Smooth muscle cell (in vitro differentiated cells): ENCODE measurements at regions not wholly inside any gene's neighbourhood (a gene's known extent, or its start where the extent isn't known, plus 50 kb on each side); places are given as distances from the start of the nearest gene placed in this dataset.
A peak's percentile ranks its signal among the peaks of the same experiment; 100 is the strongest.

Experiments used
- DNase-seq: peaks from one replicate; lab custom pipeline; 2025; ENCODE audit not compliant: unreplicated experiment; lab: John Stamatoyannopoulos, UW
- H2AFZ ChIP-seq: fragments of 200-600 bp; sonication (generic); 2 replicates; pipeline ENCODE4 v1.6.0; 2016; ENCODE audit warnings: antibody characterized with exemption, low read depth, mild to moderate bottlenecking
- H3F3A ChIP-seq: fragments of 200-600 bp; sonication (generic); 2 replicates; pipeline ENCODE4 v1.6.0; 2017; ENCODE audit warnings: antibody characterized with exemption, low read depth
- H3K27ac ChIP-seq: fragments of 200-600 bp; sonication (generic); 2 replicates; pipeline ENCODE4 v1.5.1; 2016; ENCODE audit warnings: low read depth, mild to moderate bottlenecking
- H3K27me3 ChIP-seq: fragments of 200-600 bp; sonication (generic); 2 replicates; pipeline ENCODE4 v1.6.1; 2016; ENCODE audit warnings: low read depth, mild to moderate bottlenecking
- H3K36me3 ChIP-seq: fragments of 200-600 bp; sonication (generic); 2 replicates; pipeline ENCODE4 v1.5.1; 2016; ENCODE audit warnings: low read depth
- H3K4me1 ChIP-seq: fragments of 200-600 bp; sonication (generic); 2 replicates; pipeline ENCODE4 v1.5.1; 2016; ENCODE audit warnings: low read depth
- H3K4me2 ChIP-seq: fragments of 200-600 bp; sonication (generic); 2 replicates; pipeline ENCODE4 v1.6.0; 2016; ENCODE audit warnings: mild to moderate bottlenecking
- H3K4me3 ChIP-seq: fragments of 200-600 bp; sonication (generic); 2 replicates; pipeline ENCODE4 v1.5.1; 2016; ENCODE audit warnings: mild to moderate bottlenecking
- H3K79me2 ChIP-seq: fragments of 200-600 bp; sonication (generic); 2 replicates; pipeline ENCODE4 v1.6.0; 2016; ENCODE audit warnings: low read depth, mild to moderate bottlenecking
- H3K9ac ChIP-seq: fragments of 200-600 bp; sonication (generic); 2 replicates; pipeline ENCODE4 v1.6.0; 2016; ENCODE audit warnings: low read depth
- H3K9me3 ChIP-seq: fragments of 200-600 bp; sonication (generic); replicated peaks from 2 replicates; pipeline ENCODE4 v1.5.1; 2016; ENCODE audit warnings: low read depth
- H4K20me1 ChIP-seq: fragments of 200-600 bp; sonication (generic); 2 replicates; pipeline ENCODE4 v1.6.0; 2016; ENCODE audit warnings: low read depth
- CTCF ChIP-seq: fragments of 200-600 bp; sonication (generic); IDR thresholded peaks from 2 replicates; pipeline ENCODE4 v1.5.1; 2017; ENCODE audit warnings: borderline replicate concordance, mild to moderate bottlenecking, antibody characterized with exemption; ENCODE audit not compliant: insufficient read depth, poor library complexity, severe bottlenecking
- WGBS: methylation state at CpG from one replicate; pipeline ENCODE4 v1.1.7; 2016; ENCODE audit warnings: low lambda C conversion rate; 5-methylcytosine and 5-hydroxymethylcytosine counted together

GRCh38 chr22:22770280-22770871, 117.2 kb upstream of the IGLL5 start:
- Histone ChIP-seq H3K79me2 (no peaks in the 10 kb centered on the region), H3K9me3 (no peaks in the 10 kb centered on the region), H3K9ac (no peak overlapping the region), H2AFZ (no peak overlapping the region), H3K4me3 (no peak overlapping the region), H4K20me1 (no peaks in the 10 kb centered on the region), H3F3A (no peaks in the 10 kb centered on the region), H3K4me1 (no peaks in the 10 kb centered on the region), H3K27me3 (peaks cover 55% of the 10 kb centered on the region), H3K4me2 (no peak overlapping the region), H3K27ac (no peak overlapping the region), H3K36me3 (no peaks in the 10 kb centered on the region)
- WGBS, result 37% methylated on average over 4 of the region's 4 CpGs
- TF ChIP-seq CTCF, result peak; percentile 66
- no peak for DNase-seq

- no peak for DNase-seq
- Histone ChIP-seq H3K4me2 (no peak overlapping the region), H3K9me3 (no peaks in the 10 kb centered on the region), H3K79me2 (no peaks in the 10 kb centered on the region), H3K4me1 (no peaks in the 10 kb centered on the region), H3K9ac (no peak overlapping the region), H3K4me3 (no peak overlapping the region), H3K27ac (no peak overlapping the region), H2AFZ (no peak overlapping the region), H3K36me3 (no peaks in the 10 kb centered on the region), H3F3A (no peaks in the 10 kb centered on the region), H3K27me3 (peaks cover 60% of the 10 kb centered on the region), H4K20me1 (no peaks in the 10 kb centered on the region)
- no peak for TF ChIP-seq CTCF
Observed at GRCh38 chr22:22770881-22771280, 116.7 kb upstream of the IGLL5 start.

GRCh38 chr22:22771696-22772377, 115.8 kb upstream of the IGLL5 start:
- no peak overlapping the region for H3K9ac ChIP-seq
- H2AFZ ChIP-seq, result no peak overlapping the region
- H3K27me3 ChIP-seq, result peaks cover 68% of the 10 kb centered on the region
- H3K4me1 ChIP-seq, result no peaks in the 10 kb centered on the region
- H3K4me2 ChIP-seq, result no peak overlapping the region
- no peaks in the 10 kb centered on the region for H3K9me3 ChIP-seq
- 33% methylated on average over 4 of the region's 4 CpGs for WGBS
- H3F3A ChIP-seq, result no peaks in the 10 kb centered on the region
- no peaks in the 10 kb centered on the region for H4K20me1 ChIP-seq
- TF ChIP-seq CTCF, result no peak
- no peaks in the 10 kb centered on the region for H3K36me3 ChIP-seq
- no peaks in the 10 kb centered on the region for H3K79me2 ChIP-seq
- DNase-seq, result no peak
- H3K4me3 ChIP-seq, result no peak overlapping the region
- no peak overlapping the region for H3K27ac ChIP-seq

GRCh38 chr22:22772396-22772795, 115.2 kb upstream of the IGLL5 start:
- no peaks in the 10 kb centered on the region for H3F3A ChIP-seq
- H3K79me2 ChIP-seq, result no peaks in the 10 kb centered on the region
- H3K27ac ChIP-seq, result no peak overlapping the region
- no peak overlapping the region for H3K4me3 ChIP-seq
- peaks cover 68% of the 10 kb centered on the region for H3K27me3 ChIP-seq
- H2AFZ ChIP-seq, result no peak overlapping the region
- no peak overlapping the region for H3K4me2 ChIP-seq
- TF ChIP-seq CTCF, result no peak
- H3K9ac ChIP-seq, result no peak overlapping the region
- no peaks in the 10 kb centered on the region for H3K9me3 ChIP-seq
- H3K4me1 ChIP-seq, result no peaks in the 10 kb centered on the region
- H3K36me3 ChIP-seq, result no peaks in the 10 kb centered on the region
- no peaks in the 10 kb centered on the region for H4K20me1 ChIP-seq
- 62% methylated on average over 9 of the region's 9 CpGs for WGBS
- no peak for DNase-seq
